Ascending aorta (tissue), 2 donors: ENCODE measurements at regions not wholly inside any gene's neighbourhood (a gene's known extent, or its start where the extent isn't known, plus 50 kb on each side); places are given as distances from the start of the nearest gene placed in this dataset.

Experiments used
- DNase-seq, 2 donors: peaks; one replicate each; pipeline ENCODE4 v3.0.0-alpha.2; 2019; ENCODE audit warnings: low spot score in 2 of 2
- H3K27ac ChIP-seq, 2 donors: fragments of 200-600 bp; sonication (generic); one replicate each; pipeline ENCODE4 v1.5.1; 2016 to 2017; ENCODE audit warnings: mild to moderate bottlenecking in 1 of 2
- H3K27me3 ChIP-seq: fragments of 200-600 bp; sonication (generic); one replicate; pipeline ENCODE4 v1.5.1; 2017
- H3K36me3 ChIP-seq, 2 donors: fragments of 200-600 bp; sonication (generic); one replicate each; pipeline ENCODE4 v1.5.1; 2016
- H3K4me1 ChIP-seq, 2 donors: fragments of 200-600 bp; sonication (generic); one replicate each; pipeline ENCODE4 v1.5.1; 2016 to 2017; ENCODE audit warnings: mild to moderate bottlenecking in 1 of 2
- H3K4me3 ChIP-seq, 2 donors: fragments of 200-600 bp; sonication (generic); one replicate each; pipeline ENCODE4 v1.5.1; 2016 to 2017; ENCODE audit warnings: mild to moderate bottlenecking in 1 of 2
- H3K9me3 ChIP-seq, 2 donors: fragments of 200-600 bp; sonication (generic); one replicate each; pipeline ENCODE4 v1.5.1; 2016
- CTCF ChIP-seq, 3 experiments: fragments of 200-600 bp in 2 of 3; fragments of 450-650 bp in 1 of 3; sonication (generic) in 2 of 3; IDR thresholded peaks; one replicate each; pipeline ENCODE4 v1.5.1; 2016 to 2019; ENCODE audit warnings: antibody characterized with exemption in 3 of 3, mild to moderate bottlenecking in 1 of 3, moderate library complexity in 1 of 3
- intact Hi-C: fragments of 100-400 bp; cut with DNase I; formaldehyde crosslinking; loops from one replicate; pipeline ENCODE4 v1.15.1; 2023

- no peak for TF ChIP-seq CTCF (IDR thresholded peaks at IDR 0.05)
- no peak overlapping the region for H3K4me3 ChIP-seq
- intact Hi-C loops = no loop called here
- no peaks in the 10 kb centered on the region for H3K27me3 ChIP-seq
- no peaks in the 10 kb centered on the region for H3K36me3 ChIP-seq
- DNase-seq = no peak
- no peaks in the 10 kb centered on the region for H3K4me1 ChIP-seq
- H3K9me3 ChIP-seq = no peaks in the 10 kb centered on the region
- no peak overlapping the region for H3K27ac ChIP-seq
These were observed 504.4 kb upstream of the LMO3 start for GRCh38 chr12:17110316-17110715.

- DNase-seq = no peak
- H3K9me3 ChIP-seq = no peaks in the 10 kb centered on the region
- no peaks in the 10 kb centered on the region for H3K36me3 ChIP-seq
- intact Hi-C loops = no loop called here
- H3K4me1 ChIP-seq = no peaks in the 10 kb centered on the region
- H3K4me3 ChIP-seq = no peak overlapping the region
- no peaks in the 10 kb centered on the region for H3K27me3 ChIP-seq
- TF ChIP-seq CTCF (IDR thresholded peaks at IDR 0.05) = no peak
- H3K27ac ChIP-seq = no peak overlapping the region
These were observed 503.0 kb upstream of the LMO3 start for GRCh38 chr12:17108877-17109541.

- Histone ChIP-seq H3K9me3 (no peaks in the 10 kb centered on the region), H3K27ac (no peak overlapping the region), H3K4me1 (no peaks in the 10 kb centered on the region), H3K36me3 (no peaks in the 10 kb centered on the region), H3K4me3 (no peak overlapping the region), H3K27me3 (no peaks in the 10 kb centered on the region)
- no peak for DNase-seq
- no peak for TF ChIP-seq CTCF (IDR thresholded peaks at IDR 0.05)
- intact Hi-C loops = no loop called here
These were observed 498.8 kb upstream of the LMO3 start for GRCh38 chr12:17104801-17105200.

- no peaks in the 10 kb centered on the region for H3K36me3 ChIP-seq
- no peak for DNase-seq
- no peaks in the 10 kb centered on the region for H3K9me3 ChIP-seq
- H3K27ac ChIP-seq = no peak overlapping the region
- no peak overlapping the region for H3K4me3 ChIP-seq
- H3K4me1 ChIP-seq = no peaks in the 10 kb centered on the region
- no peak for TF ChIP-seq CTCF (IDR thresholded peaks at IDR 0.05)
- no peaks in the 10 kb centered on the region for H3K27me3 ChIP-seq
- intact Hi-C loops = no loop called here
These were observed 491.7 kb upstream of the LMO3 start for GRCh38 chr12:17097674-17098073.

GRCh38 chr12:17084831-17085230 is 478.9 kb upstream of the LMO3 start:
- no peak for DNase-seq
- Histone ChIP-seq H3K27me3 (no peaks in the 10 kb centered on the region), H3K9me3 (no peaks in the 10 kb centered on the region), H3K36me3 (no peaks in the 10 kb centered on the region), H3K4me1 (no peaks in the 10 kb centered on the region), H3K4me3 (no peak overlapping the region), H3K27ac (no peak overlapping the region)
- intact Hi-C loops = no loop called here
- no peak for TF ChIP-seq CTCF (IDR thresholded peaks at IDR 0.05)
